Activated naive CD4-positive, alpha-beta T cell treated with anti-CD3 and anti-CD28 coated beads, Interleukin-2, amount 10 ng/mL, durations not matched to agents 7 days and 5 days (primary cell): ENCODE measurements at regions not wholly inside any gene's neighbourhood (a gene's known extent, or its start where the extent isn't known, plus 50 kb on each side); places are given as distances from the start of the nearest gene placed in this dataset.

Source experiments
- CTCF ChIA-PET: fragments of 350-600 bp; sonication (Branson Sonifier 250); formaldehyde crosslinking; loops from one replicate; lab custom pipeline; 2021; ENCODE audit warnings: antibody characterized with exemption; lab: Charles Lee
- DNase-seq: peaks from one replicate; pipeline ENCODE4 v3.0.0-alpha.2; 2020
- H3K27ac Mint-ChIP-seq: one replicate; pipeline ENCODE4 v1.8.0; 2021; ENCODE audit warnings: mild to moderate bottlenecking, moderate library complexity, mixed read lengths
- H3K27me3 Mint-ChIP-seq: one replicate; pipeline ENCODE4 v1.8.0; 2021; ENCODE audit warnings: mild to moderate bottlenecking, mixed read lengths
- H3K36me3 Mint-ChIP-seq: one replicate; pipeline ENCODE4 v1.8.0; 2021; ENCODE audit warnings: mixed read lengths
- H3K4me1 Mint-ChIP-seq: one replicate; pipeline ENCODE4 v1.8.0; 2021; ENCODE audit warnings: mixed read lengths
- H3K4me3 Mint-ChIP-seq: one replicate; pipeline ENCODE4 v1.8.0; 2021; ENCODE audit warnings: mild to moderate bottlenecking, moderate library complexity, mixed read lengths
- H3K9me3 Mint-ChIP-seq: one replicate; pipeline ENCODE4 v1.8.0; 2021; ENCODE audit warnings: mixed read lengths

- H3K36me3 Mint-ChIP-seq, result no peaks in the 10 kb centered on the region
- H3K27me3 Mint-ChIP-seq, result no peaks in the 10 kb centered on the region
- H3K9me3 Mint-ChIP-seq, result peaks cover 5% of the 10 kb centered on the region
- H3K27ac Mint-ChIP-seq, result no peak overlapping the region
- DNase-seq, result no peak
- no peak overlapping the region for H3K4me3 Mint-ChIP-seq
- CTCF ChIA-PET, result no interaction called here
- no peaks in the 10 kb centered on the region for H3K4me1 Mint-ChIP-seq
These were observed 659.3 kb upstream of the ARRDC4 start for GRCh38 chr15:97301166-97301565.

GRCh38 chr15:97316362-97316761 lies 644.1 kb upstream of the ARRDC4 start:
- no peaks in the 10 kb centered on the region for H3K27me3 Mint-ChIP-seq
- H3K4me1 Mint-ChIP-seq, result no peaks in the 10 kb centered on the region
- no peak for DNase-seq
- H3K36me3 Mint-ChIP-seq, result no peaks in the 10 kb centered on the region
- no peak overlapping the region for H3K27ac Mint-ChIP-seq
- peaks cover 5% of the 10 kb centered on the region for H3K9me3 Mint-ChIP-seq
- CTCF ChIA-PET, result no interaction called here
- no peak overlapping the region for H3K4me3 Mint-ChIP-seq

- no peak overlapping the region for H3K27ac Mint-ChIP-seq
- H3K4me1 Mint-ChIP-seq, result no peaks in the 10 kb centered on the region
- H3K36me3 Mint-ChIP-seq, result no peaks in the 10 kb centered on the region
- CTCF ChIA-PET, result no interaction called here
- H3K27me3 Mint-ChIP-seq, result no peaks in the 10 kb centered on the region
- no peak for DNase-seq
- peaks cover 5% of the 10 kb centered on the region for H3K9me3 Mint-ChIP-seq
- no peak overlapping the region for H3K4me3 Mint-ChIP-seq
These were observed 643.3 kb upstream of the ARRDC4 start for GRCh38 chr15:97317163-97317562.

GRCh38 chr15:97319291-97319690 lies 641.2 kb upstream of the ARRDC4 start:
- Mint-ChIP-seq H3K27ac (no peak overlapping the region), H3K4me3 (no peak overlapping the region), H3K27me3 (no peaks in the 10 kb centered on the region), H3K36me3 (no peaks in the 10 kb centered on the region), H3K9me3 (peaks cover 8% of the 10 kb centered on the region), H3K4me1 (no peaks in the 10 kb centered on the region)
- no peak for DNase-seq
- CTCF ChIA-PET, result no interaction called here

- Mint-ChIP-seq H3K36me3 (no peaks in the 10 kb centered on the region), H3K27me3 (no peaks in the 10 kb centered on the region), H3K4me3 (no peak overlapping the region), H3K9me3 (peaks cover 8% of the 10 kb centered on the region), H3K27ac (no peak overlapping the region), H3K4me1 (no peaks in the 10 kb centered on the region)
- CTCF ChIA-PET, result no interaction called here
- DNase-seq, result no peak
These were observed 614.3 kb upstream of the ARRDC4 start for GRCh38 chr15:97346221-97346620.

GRCh38 chr15:97350813-97351212 lies 609.7 kb upstream of the ARRDC4 start:
- Mint-ChIP-seq H3K9me3 (peaks cover 12% of the 10 kb centered on the region), H3K4me3 (no peak overlapping the region)
- CTCF ChIA-PET, result no interaction called here

GRCh38 chr15:97383516-97383915 lies 577.0 kb upstream of the ARRDC4 start:
- no peaks in the 10 kb centered on the region for H3K36me3 Mint-ChIP-seq
- DNase-seq, result no peak
- H3K27me3 Mint-ChIP-seq, result no peaks in the 10 kb centered on the region
- CTCF ChIA-PET, result no interaction called here
- no peaks in the 10 kb centered on the region for H3K4me1 Mint-ChIP-seq
- no peak overlapping the region for H3K27ac Mint-ChIP-seq
- H3K9me3 Mint-ChIP-seq, result peaks cover 3% of the 10 kb centered on the region
- no peak overlapping the region for H3K4me3 Mint-ChIP-seq

More at GRCh38 chr15:97350813-97351212, 609.7 kb upstream of the ARRDC4 start:
- no peak overlapping the region for H3K27ac Mint-ChIP-seq
- no peaks in the 10 kb centered on the region for H3K36me3 Mint-ChIP-seq
- H3K4me1 Mint-ChIP-seq, result no peaks in the 10 kb centered on the region
- no peak for DNase-seq
- H3K27me3 Mint-ChIP-seq, result no peaks in the 10 kb centered on the region

GRCh38 chr15:97386940-97387339 lies 573.6 kb upstream of the ARRDC4 start:
- CTCF ChIA-PET, result no interaction called here
- H3K36me3 Mint-ChIP-seq, result no peaks in the 10 kb centered on the region
- no peak overlapping the region for H3K27ac Mint-ChIP-seq
- no peak overlapping the region for H3K4me3 Mint-ChIP-seq
- DNase-seq, result no peak
- peaks cover 7% of the 10 kb centered on the region for H3K9me3 Mint-ChIP-seq
- no peaks in the 10 kb centered on the region for H3K27me3 Mint-ChIP-seq
- H3K4me1 Mint-ChIP-seq, result no peaks in the 10 kb centered on the region

GRCh38 chr15:97401195-97401594 lies 559.3 kb upstream of the ARRDC4 start:
- Mint-ChIP-seq H3K36me3 (no peaks in the 10 kb centered on the region), H3K27me3 (no peaks in the 10 kb centered on the region), H3K4me1 (no peaks in the 10 kb centered on the region), H3K9me3 (peaks cover 5% of the 10 kb centered on the region), H3K4me3 (no peak overlapping the region), H3K27ac (no peak overlapping the region)
- CTCF ChIA-PET, result no interaction called here
- no peak for DNase-seq

- H3K9me3 Mint-ChIP-seq, result peaks cover 5% of the 10 kb centered on the region
- no peaks in the 10 kb centered on the region for H3K36me3 Mint-ChIP-seq
- H3K27ac Mint-ChIP-seq, result no peak overlapping the region
- H3K4me3 Mint-ChIP-seq, result no peak overlapping the region
- no peaks in the 10 kb centered on the region for H3K4me1 Mint-ChIP-seq
- CTCF ChIA-PET, result no interaction called here
- no peak for DNase-seq
- no peaks in the 10 kb centered on the region for H3K27me3 Mint-ChIP-seq
These were observed 558.5 kb upstream of the ARRDC4 start for GRCh38 chr15:97401970-97402369.

- CTCF ChIA-PET, result no interaction called here
- H3K36me3 Mint-ChIP-seq, result no peaks in the 10 kb centered on the region
- H3K27ac Mint-ChIP-seq, result no peak overlapping the region
- H3K4me1 Mint-ChIP-seq, result no peaks in the 10 kb centered on the region
- H3K4me3 Mint-ChIP-seq, result no peak overlapping the region
- no peaks in the 10 kb centered on the region for H3K27me3 Mint-ChIP-seq
- H3K9me3 Mint-ChIP-seq, result peaks cover 3% of the 10 kb centered on the region
- no peak for DNase-seq
These were observed 553.7 kb upstream of the ARRDC4 start for GRCh38 chr15:97406841-97407240.

GRCh38 chr15:97410897-97411575 lies 549.5 kb upstream of the ARRDC4 start:
- H3K36me3 Mint-ChIP-seq, result no peaks in the 10 kb centered on the region
- CTCF ChIA-PET, result no interaction called here
- no peak for DNase-seq
- no peak overlapping the region for H3K4me3 Mint-ChIP-seq
- H3K9me3 Mint-ChIP-seq, result peaks cover 4% of the 10 kb centered on the region
- no peaks in the 10 kb centered on the region for H3K27me3 Mint-ChIP-seq
- H3K27ac Mint-ChIP-seq, result no peak overlapping the region
- H3K4me1 Mint-ChIP-seq, result no peaks in the 10 kb centered on the region

GRCh38 chr15:97420130-97420529 lies 540.4 kb upstream of the ARRDC4 start:
- H3K27ac Mint-ChIP-seq, result no peak overlapping the region
- H3K36me3 Mint-ChIP-seq, result no peaks in the 10 kb centered on the region
- CTCF ChIA-PET, result no interaction called here
- peaks cover 10% of the 10 kb centered on the region for H3K9me3 Mint-ChIP-seq
- no peaks in the 10 kb centered on the region for H3K4me1 Mint-ChIP-seq
- no peaks in the 10 kb centered on the region for H3K27me3 Mint-ChIP-seq
- DNase-seq, result no peak
- H3K4me3 Mint-ChIP-seq, result no peak overlapping the region

- DNase-seq, result no peak
- Mint-ChIP-seq H3K36me3 (no peaks in the 10 kb centered on the region), H3K9me3 (no peaks in the 10 kb centered on the region), H3K4me1 (no peaks in the 10 kb centered on the region), H3K4me3 (no peak overlapping the region), H3K27me3 (no peaks in the 10 kb centered on the region), H3K27ac (no peak overlapping the region)
- CTCF ChIA-PET, result interaction anchor here (0.6 kb wide), 1 partner anchor 95 kb away, joined by 3 read pairs; no protein-coding TSS in a partner anchor
These were observed 534.9 kb upstream of the ARRDC4 start for GRCh38 chr15:97425596-97425995.

GRCh38 chr15:97443101-97443500 lies 517.4 kb upstream of the ARRDC4 start:
- Mint-ChIP-seq H3K27me3 (no peaks in the 10 kb centered on the region), H3K4me1 (no peaks in the 10 kb centered on the region), H3K9me3 (peaks cover 7% of the 10 kb centered on the region), H3K36me3 (no peaks in the 10 kb centered on the region), H3K4me3 (no peak overlapping the region), H3K27ac (no peak overlapping the region)
- CTCF ChIA-PET, result no interaction called here
- no peak for DNase-seq
